RWPE1 (cell line): ENCODE measurements at regions not wholly inside any gene's neighbourhood (a gene's known extent, or its start where the extent isn't known, plus 50 kb on each side); places are given as distances from the start of the nearest gene placed in this dataset.

Source experiments
- CTCF ChIA-PET: fragments of 350-600 bp; sonication (Branson Sonifier 250); formaldehyde crosslinking; extraction: SDS; loops from one replicate; lab custom pipeline; 2021; lab: Yijun Ruan, JAX
- POLR2A ChIA-PET: fragments of 400-600 bp; formaldehyde crosslinking; extraction: SDS; loops from one replicate; lab custom pipeline; 2020; ENCODE audit warnings: antibody characterized with exemption; ENCODE audit not compliant: low non-redundant PET; lab: Yijun Ruan, JAX
- DNase-seq: peaks from one replicate; pipeline ENCODE4 v3.0.0; 2012; ENCODE audit warnings: low spot score
- H3K27ac ChIP-seq: fragments of 450-650 bp; 2 replicates; pipeline ENCODE4 v1.5.1; 2017
- TF ChIP-seq, protein P1 (sequence below): fragments of 450-650 bp; conservative IDR thresholded peaks from 2 replicates; pipeline ENCODE4 v1.5.1; 2017; ENCODE audit warnings: low read depth, mild to moderate bottlenecking

GRCh38 chr11:119889728-119890280 lies 160.8 kb upstream of the NECTIN1 start:
- ChIA-PET POLR2A (interaction anchor here (0.5 kb wide), 1 partner anchor 24 kb away, joined by 8 read pairs; no protein-coding TSS in a partner anchor), CTCF (interaction anchor here (0.5 kb wide), 1 partner anchor 1941 kb away, joined by 3 read pairs; no protein-coding TSS in a partner anchor)
- TF ChIP-seq, protein P1, sequence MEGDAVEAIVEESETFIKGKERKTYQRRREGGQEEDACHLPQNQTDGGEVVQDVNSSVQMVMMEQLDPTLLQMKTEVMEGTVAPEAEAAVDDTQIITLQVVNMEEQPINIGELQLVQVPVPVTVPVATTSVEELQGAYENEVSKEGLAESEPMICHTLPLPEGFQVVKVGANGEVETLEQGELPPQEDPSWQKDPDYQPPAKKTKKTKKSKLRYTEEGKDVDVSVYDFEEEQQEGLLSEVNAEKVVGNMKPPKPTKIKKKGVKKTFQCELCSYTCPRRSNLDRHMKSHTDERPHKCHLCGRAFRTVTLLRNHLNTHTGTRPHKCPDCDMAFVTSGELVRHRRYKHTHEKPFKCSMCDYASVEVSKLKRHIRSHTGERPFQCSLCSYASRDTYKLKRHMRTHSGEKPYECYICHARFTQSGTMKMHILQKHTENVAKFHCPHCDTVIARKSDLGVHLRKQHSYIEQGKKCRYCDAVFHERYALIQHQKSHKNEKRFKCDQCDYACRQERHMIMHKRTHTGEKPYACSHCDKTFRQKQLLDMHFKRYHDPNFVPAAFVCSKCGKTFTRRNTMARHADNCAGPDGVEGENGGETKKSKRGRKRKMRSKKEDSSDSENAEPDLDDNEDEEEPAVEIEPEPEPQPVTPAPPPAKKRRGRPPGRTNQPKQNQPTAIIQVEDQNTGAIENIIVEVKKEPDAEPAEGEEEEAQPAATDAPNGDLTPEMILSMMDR, result no peak
- no peak overlapping the region for H3K27ac ChIP-seq
- DNase-seq, result no peak

DNA sequence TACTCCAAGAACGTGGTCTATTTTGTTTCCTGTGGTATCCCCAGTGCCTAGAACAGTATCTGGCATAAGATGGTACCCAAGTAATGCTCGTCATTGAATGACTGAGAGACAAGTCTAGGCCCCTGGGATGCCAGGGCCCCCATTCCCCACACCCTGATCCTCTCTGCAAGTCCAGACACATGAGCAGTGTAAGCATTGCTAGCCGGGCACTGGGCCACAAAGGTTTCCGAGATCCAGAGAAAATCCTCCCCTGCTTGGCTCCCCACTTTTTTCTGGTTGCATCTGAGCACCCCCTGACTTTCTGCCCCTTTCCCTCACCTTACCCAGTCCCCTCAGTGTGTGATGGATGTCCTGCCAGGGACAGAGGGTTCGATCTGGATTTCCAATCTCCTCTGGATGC lies 160.1 kb upstream of the NECTIN1 start:
- POLR2A ChIA-PET, result no interaction called here
- no peak overlapping the region for H3K27ac ChIP-seq
- TF ChIP-seq, protein P1, result no peak
- CTCF ChIA-PET, result no interaction called here
- no peak for DNase-seq

DNA sequence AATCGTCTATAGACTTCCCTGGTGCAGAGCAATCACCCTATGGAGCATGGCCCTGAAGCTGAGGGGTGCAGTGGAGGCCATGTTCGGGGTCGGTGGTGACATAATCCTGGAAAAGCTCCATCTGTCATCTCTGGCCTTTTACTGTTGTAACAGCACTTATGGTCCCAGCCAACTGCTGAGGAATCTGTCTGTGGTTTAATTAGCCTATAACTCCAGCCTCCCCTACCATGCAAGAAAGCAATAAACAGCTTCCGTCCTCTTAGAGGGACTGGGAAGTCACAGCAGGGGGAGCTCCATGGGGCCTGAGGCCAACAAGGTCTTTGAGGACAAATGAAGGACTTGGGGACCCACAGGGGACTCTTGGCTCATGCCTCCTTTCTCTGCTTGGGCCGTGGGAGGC lies 159.1 kb upstream of the NECTIN1 start:
- TF ChIP-seq, protein P1, result no peak
- H3K27ac ChIP-seq, result no peak overlapping the region
- ChIA-PET CTCF (no interaction called here), POLR2A (no interaction called here)
- DNase-seq, result no peak

GRCh38 chr11:119886667-119887230 lies 157.7 kb upstream of the NECTIN1 start:
- POLR2A ChIA-PET, result no interaction called here
- TF ChIP-seq, protein P1, result no peak
- H3K27ac ChIP-seq, result no peak overlapping the region
- CTCF ChIA-PET, result no interaction called here
- no peak for DNase-seq

GRCh38 chr11:119885861-119886567 lies 157.0 kb upstream of the NECTIN1 start:
- no peak for DNase-seq
- TF ChIP-seq, protein P1, result no peak
- H3K27ac ChIP-seq, result no peak overlapping the region
- CTCF ChIA-PET, result no interaction called here
- POLR2A ChIA-PET, result no interaction called here

DNA sequence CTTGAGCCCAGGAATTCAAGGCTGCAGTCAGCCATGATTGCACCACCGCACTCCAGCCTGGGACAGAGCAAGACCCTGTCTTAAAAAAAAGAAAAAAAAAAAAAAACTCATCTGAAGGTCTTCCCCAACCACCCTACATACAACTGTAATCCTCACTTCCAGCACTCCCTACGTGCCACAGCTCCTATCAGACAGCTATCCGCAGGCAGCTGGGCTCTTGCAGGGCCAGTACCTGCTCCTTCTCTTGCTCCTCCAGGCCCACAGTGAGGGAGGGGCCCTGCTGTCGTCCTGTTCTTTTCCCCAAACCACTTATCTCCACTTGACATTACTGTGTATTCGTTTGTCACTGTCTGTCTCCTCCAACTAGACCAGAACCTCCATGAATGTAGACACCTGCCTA lies 156.1 kb upstream of the NECTIN1 start:
- POLR2A ChIA-PET, result no interaction called here
- H3K27ac ChIP-seq, result no peak overlapping the region
- TF ChIP-seq, protein P1, result no peak
- CTCF ChIA-PET, result no interaction called here
- no peak for DNase-seq
